NCI-H1436 (cell line): ENCODE measurements at regions not wholly inside any gene's neighbourhood (a gene's known extent, or its start where the extent isn't known, plus 50 kb on each side); places are given as distances from the start of the nearest gene placed in this dataset.

Experiments
- DNase-seq: peaks from one replicate; lab custom pipeline; 2025; lab: John Stamatoyannopoulos, UW

DNA sequence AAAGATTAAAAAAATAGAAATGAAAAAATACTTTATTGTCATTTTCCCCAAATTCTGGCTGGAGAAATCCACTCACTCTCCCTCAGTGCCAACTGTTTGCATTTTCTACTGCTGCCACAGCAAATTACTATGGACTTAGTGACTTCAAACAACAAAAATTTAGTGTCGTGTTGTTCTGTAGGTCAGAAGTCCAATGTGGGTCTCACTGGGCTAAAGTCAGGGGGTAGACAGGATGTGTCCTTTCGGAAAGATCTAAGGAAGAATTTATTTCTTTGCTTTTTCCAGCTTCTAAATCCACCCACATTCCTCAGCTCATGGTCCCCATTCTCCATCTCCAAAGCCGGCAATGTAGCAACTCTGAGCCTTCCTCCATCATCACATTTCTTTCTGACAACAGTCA lies 453.3 kb downstream of the KIF16B start:
- DNase-seq: no peak

DNA sequence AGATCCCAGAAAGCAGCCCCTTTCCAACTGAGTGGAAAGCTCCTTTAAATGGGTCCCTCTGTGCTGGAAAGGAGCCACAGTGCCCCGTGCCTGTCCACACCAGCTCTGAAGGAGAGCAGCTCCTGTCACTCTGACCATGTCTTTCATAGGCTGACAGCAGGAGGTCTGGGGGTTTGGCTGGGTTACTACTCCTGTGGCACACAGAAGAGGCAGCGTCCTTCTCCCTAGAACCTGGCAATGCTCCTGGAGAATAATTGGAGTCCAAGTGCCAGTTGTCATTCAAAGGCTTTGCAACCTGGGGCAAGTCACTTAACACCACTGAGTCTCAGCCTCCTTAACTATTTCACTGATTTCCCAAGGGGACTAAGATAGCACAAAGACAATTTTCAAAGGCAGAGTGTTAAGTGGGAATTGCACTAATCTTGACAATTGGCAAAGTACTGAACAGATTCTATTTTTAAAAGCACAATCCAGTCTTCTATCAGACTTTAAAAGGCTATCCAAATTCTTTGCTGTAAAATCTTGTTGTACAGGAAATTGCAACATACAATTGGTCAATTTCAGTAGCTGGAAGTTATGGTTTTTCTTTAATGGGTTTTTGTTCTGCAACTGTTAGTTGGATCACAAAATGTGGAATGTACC lies 457.2 kb downstream of the KIF16B start:
- no peak for DNase-seq

DNA sequence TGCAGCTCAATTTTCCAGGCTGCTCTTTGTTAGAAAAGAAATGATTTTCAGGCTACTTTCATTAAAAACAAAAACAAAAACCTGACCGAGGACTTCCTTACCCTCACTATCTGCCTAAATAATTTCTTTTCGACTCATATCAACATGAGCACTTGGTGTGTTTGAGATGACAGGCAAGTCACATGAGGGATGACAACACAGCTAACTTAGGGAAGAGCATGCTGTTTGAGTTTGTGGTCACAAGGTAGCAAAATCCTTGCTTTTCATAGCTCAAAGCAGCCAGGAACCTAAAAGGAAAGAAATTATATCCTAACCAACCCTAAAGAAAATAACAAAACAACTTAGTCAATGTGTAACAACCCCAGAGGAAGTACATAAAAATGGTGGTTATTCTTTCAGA lies 459.5 kb downstream of the KIF16B start:
- no peak for DNase-seq

DNA sequence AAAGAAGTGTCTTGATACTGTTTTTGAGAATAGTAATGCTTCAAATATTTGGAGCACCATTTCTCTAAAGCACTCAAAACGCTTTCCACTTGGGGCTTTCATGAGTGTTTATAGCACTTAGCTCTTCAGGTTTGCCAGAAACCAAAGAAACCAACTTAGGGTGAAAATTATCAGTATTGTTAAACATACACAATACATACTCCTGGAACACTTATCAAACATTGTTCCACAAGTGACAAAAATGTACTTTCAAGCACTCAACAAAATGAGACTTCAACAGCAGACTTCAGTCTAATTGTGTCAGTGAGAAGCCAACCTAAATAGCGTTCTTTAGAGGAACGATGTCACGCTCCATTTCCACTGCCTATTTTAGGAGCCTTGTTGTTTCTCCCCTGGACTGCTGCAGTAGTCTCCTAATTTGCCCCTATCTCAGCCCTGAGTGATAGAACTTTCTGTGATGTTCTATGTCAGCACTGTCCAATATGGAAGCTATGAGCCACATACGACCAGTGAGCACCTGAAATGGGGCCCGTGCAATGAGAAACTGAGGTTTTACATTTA lies 461.3 kb downstream of the KIF16B start:
- no peak for DNase-seq

DNA sequence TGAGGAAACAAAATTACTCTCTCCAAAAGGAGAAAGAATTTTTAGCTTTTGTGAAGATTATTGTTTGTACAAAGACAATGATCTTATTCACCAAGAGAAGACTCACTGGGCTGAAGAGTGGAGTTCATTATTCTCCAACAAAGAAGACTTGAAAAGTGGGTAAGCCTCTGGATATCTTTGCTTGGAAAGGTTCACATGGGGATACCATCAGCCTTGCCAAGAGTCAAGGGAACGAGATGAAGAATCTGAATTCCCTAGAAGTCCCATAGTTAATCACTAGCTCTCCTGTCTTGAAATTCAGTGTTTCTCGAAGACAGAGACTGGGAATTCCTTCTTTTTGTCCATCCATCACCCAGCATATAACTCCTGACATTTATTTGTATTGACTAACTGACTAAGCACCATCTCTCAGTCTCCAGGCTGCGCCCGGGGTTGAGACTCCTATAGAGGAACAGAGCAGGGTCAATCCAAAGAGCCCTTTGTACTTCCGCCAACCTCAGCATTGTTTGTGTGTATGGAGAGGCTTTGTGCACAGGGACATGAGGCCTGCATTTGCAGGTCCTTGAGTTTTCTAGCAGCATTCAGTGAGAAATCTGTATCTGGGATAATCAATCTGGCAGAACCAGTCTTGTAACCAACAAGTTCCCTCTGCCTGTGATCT lies 461.9 kb downstream of the KIF16B start:
- DNase-seq: no peak

DNA sequence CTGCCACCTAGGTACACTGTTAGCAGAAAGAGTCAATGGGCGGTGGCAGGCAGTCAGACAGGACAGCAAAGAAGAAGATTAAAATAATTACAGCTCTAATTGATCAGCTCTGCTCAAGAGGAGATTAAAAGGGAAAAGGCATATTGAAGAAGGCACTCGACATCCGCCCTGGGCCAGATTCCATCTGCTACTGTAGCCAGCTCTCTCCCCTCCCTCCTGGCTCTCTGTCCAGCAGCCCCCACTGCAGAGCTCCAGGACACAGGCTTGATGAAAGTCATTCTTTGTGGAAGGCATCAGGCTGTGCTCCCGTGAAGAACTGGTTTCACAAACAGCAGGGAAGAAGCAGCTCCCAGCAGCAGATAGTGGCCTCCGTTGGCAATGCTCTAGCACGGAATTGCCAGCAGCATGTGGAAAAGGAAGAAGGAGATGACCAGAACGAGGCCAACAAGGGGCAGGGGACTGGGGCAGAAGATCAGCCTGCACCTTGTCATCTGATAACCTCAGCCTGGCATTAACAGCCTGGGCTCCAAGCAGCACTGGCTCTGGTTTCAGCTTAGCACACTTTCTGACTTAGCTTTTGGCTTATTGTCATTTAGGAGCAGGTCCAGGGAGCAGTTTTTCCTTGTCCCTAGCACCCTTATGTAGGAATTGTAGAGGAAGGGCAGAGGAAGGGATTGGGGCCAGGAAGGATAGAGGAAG lies 465.9 kb downstream of the KIF16B start:
- no peak for DNase-seq

DNA sequence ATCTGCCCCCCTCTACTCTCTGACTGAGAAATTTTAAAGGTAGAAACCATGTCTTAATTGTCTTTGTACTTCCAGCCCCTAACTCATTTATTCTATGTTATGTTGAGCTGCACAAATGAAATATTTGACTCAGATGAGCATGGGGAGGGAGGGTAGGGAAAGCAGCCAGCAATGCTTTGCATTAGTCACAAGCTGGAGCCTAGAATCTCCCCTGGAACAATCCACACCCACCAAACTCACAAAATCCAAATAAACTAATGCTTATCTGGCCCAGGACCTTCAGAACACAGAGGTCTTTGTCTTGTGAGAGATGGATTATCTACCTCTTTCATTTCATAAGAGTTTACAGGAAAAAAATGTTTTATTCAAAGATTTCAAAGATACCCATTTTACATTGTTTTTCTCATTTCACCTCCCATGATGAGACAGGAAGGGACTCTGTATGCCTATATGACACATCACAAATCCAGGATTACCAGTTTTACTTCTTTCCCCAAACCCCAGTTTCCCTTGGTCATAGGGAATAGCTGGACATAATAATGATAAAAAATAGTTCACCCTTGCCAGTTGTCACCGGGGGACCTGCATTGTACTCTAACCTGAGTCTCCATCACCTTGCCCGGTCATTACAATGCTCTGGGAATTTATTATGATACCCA lies 466.9 kb downstream of the KIF16B start:
- DNase-seq: no peak

DNA sequence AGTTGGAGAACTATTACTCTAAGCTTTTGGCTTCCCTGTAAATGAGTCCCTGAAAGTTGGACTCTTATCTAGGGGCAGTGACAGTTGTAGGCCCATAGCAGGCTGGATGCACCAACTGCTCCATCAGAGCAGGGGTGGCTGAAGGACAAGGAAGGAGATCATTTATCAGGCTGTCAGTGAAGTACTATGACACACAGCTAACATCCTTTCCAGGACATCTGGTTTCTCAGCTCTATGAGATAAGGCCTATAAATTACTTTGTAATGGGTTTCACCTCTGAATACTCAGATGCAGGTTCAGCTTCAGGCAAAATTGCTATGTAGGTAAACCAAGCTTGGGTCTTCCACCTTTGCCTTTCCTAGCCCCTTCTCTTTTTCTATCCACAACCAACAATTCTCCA lies 468.5 kb downstream of the KIF16B start:
- no peak for DNase-seq
